AG09319 (cell line): ENCODE measurements at regions not wholly inside any gene's neighbourhood (a gene's known extent, or its start where the extent isn't known, plus 50 kb on each side); places are given as distances from the start of the nearest gene placed in this dataset.
A peak's percentile ranks its signal among the peaks of the same experiment; 100 is the strongest.

ENCODE experiments used
- DNase-seq: peaks from one replicate; pipeline ENCODE4 v3.0.0-alpha.2; 2010; ENCODE audit warnings: low read depth; ENCODE audit errors: extremely low read depth
- CTCF ChIP-seq: IDR thresholded peaks from 2 replicates; pipeline ENCODE4 v1.5.1; 2011; ENCODE audit warnings: low read depth, mild to moderate bottlenecking, inconsistent platforms, low read length, moderate library complexity

DNA sequence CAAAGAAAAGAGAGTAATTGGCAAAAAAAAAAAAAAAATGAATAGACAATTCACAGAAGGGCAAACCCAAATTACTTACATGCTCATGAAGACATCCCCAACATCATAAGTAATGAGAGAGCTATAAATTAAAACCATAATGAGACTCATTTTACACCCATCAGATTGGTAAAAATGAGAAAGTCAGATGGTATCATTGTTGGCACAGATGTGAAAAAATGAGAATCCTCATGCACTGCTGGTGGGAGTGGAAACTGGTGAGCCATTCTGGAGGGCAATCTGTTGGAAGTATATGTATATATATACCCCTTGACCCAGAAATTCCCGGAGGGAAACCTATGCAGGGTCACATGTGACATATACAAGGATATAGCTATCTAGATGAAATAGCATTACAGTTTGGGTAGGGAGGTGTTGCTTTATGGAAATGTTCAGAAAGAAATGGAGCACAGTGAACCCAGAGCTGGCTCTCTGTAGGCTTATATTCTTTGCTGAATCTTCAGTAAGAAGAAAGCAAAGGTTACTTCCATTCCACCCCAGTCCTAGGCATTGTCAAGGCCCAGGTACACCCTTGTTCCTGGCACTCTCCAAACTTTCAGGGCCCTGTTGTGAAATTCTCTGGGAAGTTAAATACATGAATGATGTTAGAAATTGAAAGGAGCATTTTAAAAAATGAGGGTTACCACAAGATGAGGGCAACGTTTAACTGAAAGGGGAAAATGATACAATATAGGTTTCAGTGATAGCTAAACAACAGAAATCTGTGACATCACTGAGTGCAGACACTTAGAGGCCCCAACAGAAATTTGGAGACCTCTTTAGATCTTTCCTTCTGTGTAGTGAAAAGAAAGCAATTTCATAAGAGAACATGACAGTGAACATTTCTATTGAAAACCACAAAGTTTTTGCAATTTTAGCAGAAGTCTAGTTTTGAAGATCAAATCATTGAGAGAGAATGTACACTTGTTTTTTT is 132.7 kb upstream of the TPRG1 start:
- DNase-seq: no peak

DNA sequence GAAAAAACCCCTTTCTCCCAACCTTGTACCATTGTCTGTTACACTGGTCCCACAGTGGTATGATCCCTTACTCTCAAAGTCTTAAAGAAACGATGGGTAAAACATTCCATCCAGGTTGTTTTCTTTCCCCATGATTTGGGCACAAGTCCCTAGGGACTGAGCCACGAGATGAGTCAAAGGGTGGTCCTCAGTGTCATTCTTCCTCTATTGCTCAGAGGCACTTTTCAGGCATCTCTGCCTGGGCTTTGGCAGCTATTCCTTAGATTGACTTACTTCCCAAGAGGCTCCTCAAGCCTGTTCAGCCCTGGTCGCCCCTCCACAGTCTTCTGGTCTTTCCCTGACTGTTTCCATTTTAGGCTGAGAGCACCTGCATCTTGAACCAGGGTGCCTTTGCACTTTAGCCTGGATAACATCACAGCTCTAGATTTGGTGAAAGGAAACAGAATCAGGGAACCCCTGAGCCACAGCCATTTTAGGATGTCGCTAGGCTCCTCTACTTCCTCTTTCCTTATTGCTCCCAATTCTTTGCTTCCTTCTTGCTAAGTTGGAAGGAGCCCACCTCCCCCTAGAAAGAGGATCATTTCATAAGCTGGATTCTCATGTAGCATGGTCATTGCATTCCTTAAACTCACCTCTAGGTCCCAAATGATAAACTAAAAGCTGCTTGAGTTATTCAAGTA is 131.0 kb upstream of the TPRG1 start:
- DNase-seq: no peak
- TF ChIP-seq CTCF: no peak

More for the DNA sequence above, 132.7 kb upstream of the TPRG1 start:
- TF ChIP-seq CTCF: no peak

DNA sequence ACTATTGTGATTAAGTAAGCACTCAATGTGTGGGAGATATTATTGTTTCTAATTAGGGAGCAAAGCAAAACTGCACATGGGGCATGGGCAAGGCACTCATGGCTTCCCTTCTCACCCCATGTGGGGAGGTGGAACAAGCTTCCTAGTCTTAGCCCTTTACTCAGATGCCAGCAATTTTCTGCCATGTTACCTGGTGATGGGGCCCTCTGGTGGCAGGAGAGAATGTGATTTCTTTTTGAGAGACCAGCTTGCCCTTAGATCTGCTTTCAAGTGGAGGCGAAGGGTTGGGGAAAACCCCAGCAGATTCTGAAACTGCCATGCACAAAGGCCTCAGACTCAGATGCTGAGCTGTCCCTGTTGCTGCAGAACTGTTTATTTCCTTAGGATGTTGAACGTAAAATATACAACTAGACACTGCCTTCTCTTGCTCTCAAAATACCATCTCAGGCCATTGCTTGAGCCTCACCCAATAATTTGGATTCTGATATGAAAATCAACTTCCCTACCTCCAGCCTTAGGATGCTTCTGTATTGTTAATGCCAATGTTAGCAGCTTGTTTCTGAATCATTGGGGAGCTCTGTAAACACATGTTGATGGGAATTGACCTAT is 130.2 kb upstream of the TPRG1 start:
- DNase-seq: no peak
- peak; percentile 32 for TF ChIP-seq CTCF

GRCh38 chr3:189042832-189043231 is 128.9 kb upstream of the TPRG1 start:
- DNase-seq: no peak
- no peak for TF ChIP-seq CTCF

DNA sequence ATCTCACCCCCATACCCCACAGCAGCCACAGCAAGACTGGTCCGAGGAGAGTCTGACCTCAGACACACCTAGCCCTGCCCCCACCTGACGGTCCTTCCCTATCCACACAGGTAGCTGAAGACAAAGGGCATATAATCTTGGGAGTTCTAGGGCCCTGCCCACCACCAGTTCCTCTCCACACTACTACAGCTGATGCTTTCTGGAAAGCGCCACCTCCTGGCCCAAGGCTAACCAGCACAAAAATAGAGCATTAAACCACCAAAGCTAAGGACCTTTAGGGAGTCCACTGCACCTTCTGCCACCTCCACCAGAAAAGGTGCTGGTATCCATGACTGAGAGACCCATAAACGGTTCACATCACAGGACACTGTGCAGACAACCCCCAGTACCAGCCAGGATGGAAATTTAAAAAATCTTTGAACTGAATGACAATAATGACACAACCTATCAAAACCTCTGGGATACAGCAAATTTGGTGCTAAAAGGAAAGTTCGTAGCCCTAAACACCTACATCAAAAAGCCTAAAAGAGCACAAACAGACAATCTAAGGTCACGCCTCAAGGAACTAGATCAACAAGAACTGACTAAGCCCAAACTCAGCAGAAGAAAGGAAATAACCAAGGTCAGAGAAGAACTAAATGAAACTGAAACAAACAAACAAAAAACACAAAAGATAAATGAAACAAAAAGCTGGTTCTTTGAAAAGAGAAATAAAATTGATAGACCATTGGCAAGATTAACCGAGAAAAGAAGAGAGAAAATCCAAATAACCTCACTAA is 122.1 kb upstream of the TPRG1 start:
- no peak; the same call in none of the 2 replicates for TF ChIP-seq CTCF
- DNase-seq: no peak

DNA sequence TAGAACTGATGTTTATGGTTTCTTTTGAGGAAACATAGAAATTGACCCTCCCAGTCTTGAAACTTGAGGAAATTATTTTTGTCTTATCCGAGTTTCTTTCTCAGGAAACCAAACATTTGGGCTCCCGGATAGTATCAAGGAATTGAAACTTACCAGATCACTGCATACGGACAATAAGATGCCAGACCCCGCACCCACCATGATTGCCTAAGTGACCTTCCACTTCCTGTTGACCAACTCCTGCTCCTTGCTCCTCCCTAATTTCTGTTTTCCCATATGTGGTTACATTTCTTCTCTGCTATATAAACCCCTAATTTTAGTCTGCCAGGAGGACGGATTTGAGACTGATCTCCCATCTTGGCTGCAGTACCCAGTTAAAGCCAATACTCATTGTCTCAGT is 118.4 kb upstream of the TPRG1 start:
- no peak for DNase-seq
- TF ChIP-seq CTCF: no peak
